Natural killer cell (primary cell): ENCODE measurements at regions not wholly inside any gene's neighbourhood (a gene's known extent, or its start where the extent isn't known, plus 50 kb on each side); places are given as distances from the start of the nearest gene placed in this dataset.

ENCODE experiments used
- ATAC-seq, 3 donors: fragments of 150-1000 bp in 2 of 3; fragments of 200-7000 bp in 1 of 3; cut with Tn5 transposase; 1 replicate in 1 of 3; 2 replicates in 2 of 3; pipeline ENCODE4 v1.10.0; 2021; ENCODE audit warnings: mild to moderate bottlenecking in 2 of 3, moderate library complexity in 2 of 3
- DNase-seq, 2 donors: peaks; one replicate each; pipeline versions ENCODE4 v3.0.0 to v3.0.0-alpha.2; 2013 to 2021; ENCODE audit warnings: mixed read lengths in 1 of 2
- H3K27ac ChIP-seq: one replicate; pipeline ENCODE4 v1.5.1; 2013; ENCODE audit warnings: mild to moderate bottlenecking, low read length
- H3K27me3 ChIP-seq: one replicate; pipeline ENCODE4 v1.6.1; 2013; ENCODE audit warnings: low read length; ENCODE audit not compliant: control insufficient read depth, insufficient read depth
- H3K36me3 ChIP-seq: one replicate; pipeline ENCODE4 v1.6.1; 2013; ENCODE audit warnings: low read length; ENCODE audit not compliant: control insufficient read depth, insufficient read depth
- H3K4me1 ChIP-seq: one replicate; pipeline ENCODE4 v1.6.1; 2013; ENCODE audit warnings: low read length; ENCODE audit not compliant: control insufficient read depth, insufficient read depth
- H3K4me3 ChIP-seq: one replicate; pipeline ENCODE4 v1.5.1; 2013; ENCODE audit warnings: low read length
- H3K9me3 ChIP-seq: one replicate; pipeline ENCODE4 v1.6.1; 2013; ENCODE audit warnings: low read length; ENCODE audit not compliant: control insufficient read depth, insufficient read depth
- H3K27ac Mint-ChIP-seq, 2 donors: one replicate each; pipeline ENCODE4 v1.8.0; 2022; ENCODE audit warnings: mild to moderate bottlenecking in 2 of 2, mixed read lengths in 2 of 2, moderate library complexity in 1 of 2
- H3K27me3 Mint-ChIP-seq, 2 donors: one replicate each; pipeline ENCODE4 v1.8.0; 2022; ENCODE audit warnings: low read depth in 2 of 2, mixed read lengths in 2 of 2
- H3K36me3 Mint-ChIP-seq: one replicate; pipeline ENCODE4 v1.8.0; 2022; ENCODE audit warnings: mixed read lengths
- H3K4me1 Mint-ChIP-seq, 2 donors: one replicate each; pipeline ENCODE4 v1.8.0; 2022; ENCODE audit warnings: mixed read lengths in 2 of 2
- H3K4me3 Mint-ChIP-seq: one replicate; pipeline ENCODE4 v1.8.0; 2022; ENCODE audit warnings: mild to moderate bottlenecking, moderate library complexity, mixed read lengths
- H3K9me3 Mint-ChIP-seq, 2 donors: one replicate each; pipeline ENCODE4 v1.8.0; 2022; ENCODE audit warnings: mixed read lengths in 2 of 2
- WGBS: methylation state at CpG from one replicate; pipeline ENCODE4 v1.1.7; 2013; ENCODE audit warnings: missing lambda C conversion rate; ENCODE audit not compliant: insufficient coverage; 5-methylcytosine and 5-hydroxymethylcytosine counted together
- intact Hi-C: fragments of 100-400 bp; cut with micrococcal nuclease; formaldehyde crosslinking; loops from one replicate; pipeline ENCODE4 v1.14.2; 2022
- TF ChIP-seq, protein P1 (sequence below): fragments of 200-600 bp; IDR thresholded peaks from one replicate; pipeline ENCODE4 v1.8.0; 2022; ENCODE audit warnings: antibody characterized with exemption

DNA sequence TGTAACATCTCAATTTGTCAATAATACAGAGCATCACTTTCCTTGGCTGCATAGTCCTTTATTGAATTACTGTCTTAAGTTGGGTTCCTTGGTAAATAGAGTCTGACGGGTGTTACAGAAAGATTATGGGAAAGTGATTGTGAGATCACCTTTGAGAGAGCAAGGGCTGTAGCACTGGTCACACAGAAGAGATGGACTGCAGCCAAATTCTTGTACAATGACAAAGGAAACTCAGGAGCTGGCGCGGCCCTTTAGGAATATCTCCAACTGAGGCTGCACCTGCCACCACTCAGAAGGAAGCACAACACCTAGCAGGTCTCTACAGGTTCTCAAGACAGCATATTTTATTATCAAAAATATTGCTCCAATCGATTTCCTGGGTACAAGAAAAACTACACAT, 350.0 kb upstream of the ISL1 start:
- H3K36me3 ChIP-seq: no peaks in the 10 kb centered on the region
- no peak overlapping the region for H3K27ac Mint-ChIP-seq
- H3K4me1 Mint-ChIP-seq: no peaks in the 10 kb centered on the region
- H3K27ac ChIP-seq: no peak overlapping the region
- H3K4me1 ChIP-seq: no peaks in the 10 kb centered on the region
- TF ChIP-seq, protein P1, sequence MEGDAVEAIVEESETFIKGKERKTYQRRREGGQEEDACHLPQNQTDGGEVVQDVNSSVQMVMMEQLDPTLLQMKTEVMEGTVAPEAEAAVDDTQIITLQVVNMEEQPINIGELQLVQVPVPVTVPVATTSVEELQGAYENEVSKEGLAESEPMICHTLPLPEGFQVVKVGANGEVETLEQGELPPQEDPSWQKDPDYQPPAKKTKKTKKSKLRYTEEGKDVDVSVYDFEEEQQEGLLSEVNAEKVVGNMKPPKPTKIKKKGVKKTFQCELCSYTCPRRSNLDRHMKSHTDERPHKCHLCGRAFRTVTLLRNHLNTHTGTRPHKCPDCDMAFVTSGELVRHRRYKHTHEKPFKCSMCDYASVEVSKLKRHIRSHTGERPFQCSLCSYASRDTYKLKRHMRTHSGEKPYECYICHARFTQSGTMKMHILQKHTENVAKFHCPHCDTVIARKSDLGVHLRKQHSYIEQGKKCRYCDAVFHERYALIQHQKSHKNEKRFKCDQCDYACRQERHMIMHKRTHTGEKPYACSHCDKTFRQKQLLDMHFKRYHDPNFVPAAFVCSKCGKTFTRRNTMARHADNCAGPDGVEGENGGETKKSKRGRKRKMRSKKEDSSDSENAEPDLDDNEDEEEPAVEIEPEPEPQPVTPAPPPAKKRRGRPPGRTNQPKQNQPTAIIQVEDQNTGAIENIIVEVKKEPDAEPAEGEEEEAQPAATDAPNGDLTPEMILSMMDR: no peak
- 81% methylated on average over 4 of the region's 4 CpGs for WGBS
- H3K4me3 ChIP-seq: no peak overlapping the region
- H3K27me3 ChIP-seq: no peaks in the 10 kb centered on the region
- peaks cover 9 to 10% of the 10 kb centered on the region in 2 donors for H3K9me3 Mint-ChIP-seq
- H3K36me3 Mint-ChIP-seq: no peaks in the 10 kb centered on the region
- H3K27me3 Mint-ChIP-seq: no peaks in the 10 kb centered on the region
- H3K9me3 ChIP-seq: no peaks in the 10 kb centered on the region
- no peak overlapping the region for H3K4me3 Mint-ChIP-seq
- no peak for ATAC-seq
- DNase-seq: no peak
- intact Hi-C loops: no loop called here

DNA sequence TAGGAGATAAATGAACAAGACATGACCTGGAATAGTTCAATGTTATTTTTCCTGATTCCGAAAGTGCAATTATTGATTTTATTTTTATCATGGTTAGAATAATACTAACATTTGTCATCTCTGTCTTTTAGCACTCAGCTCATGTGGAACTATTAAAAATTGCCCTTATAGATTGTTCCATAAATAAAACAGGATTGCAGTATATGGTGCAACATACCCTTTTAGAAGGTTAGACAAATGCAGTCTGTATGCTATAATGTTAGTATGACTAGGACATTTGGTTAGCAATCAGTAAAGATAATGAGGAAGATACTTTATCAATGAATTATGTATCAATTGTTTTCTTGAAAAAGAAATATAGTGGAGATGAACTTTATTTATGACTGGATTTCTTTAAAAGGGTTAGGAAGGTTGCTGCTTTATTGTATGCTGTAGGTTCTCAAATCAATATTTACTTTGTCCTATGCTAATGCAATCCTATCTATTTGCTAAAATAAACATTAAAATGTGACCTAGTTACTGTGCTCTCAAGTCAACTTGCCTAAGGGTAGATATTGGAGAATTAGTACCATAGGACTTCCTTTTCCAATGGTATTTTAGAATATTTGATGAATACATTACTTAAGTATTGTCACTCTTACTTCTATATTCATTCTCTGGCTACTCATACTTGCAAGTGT, 348.9 kb upstream of the ISL1 start:
- no peaks in the 10 kb centered on the region for H3K27me3 Mint-ChIP-seq
- ATAC-seq (no peak), DNase-seq (no peak)
- Histone ChIP-seq H3K4me1 (no peaks in the 10 kb centered on the region), H3K36me3 (no peaks in the 10 kb centered on the region), H3K27ac (no peak overlapping the region), H3K9me3 (no peaks in the 10 kb centered on the region), H3K4me3 (no peak overlapping the region), H3K27me3 (no peaks in the 10 kb centered on the region)
- no peaks in the 10 kb centered on the region for H3K4me1 Mint-ChIP-seq
- no peak overlapping the region for H3K27ac Mint-ChIP-seq
- intact Hi-C loops: no loop called here
- H3K9me3 Mint-ChIP-seq: peaks cover 6% of the 10 kb centered on the region in 2 donors
- no peaks in the 10 kb centered on the region for H3K36me3 Mint-ChIP-seq
- H3K4me3 Mint-ChIP-seq: no peak overlapping the region
- TF ChIP-seq, protein P1: no peak
- no CpG with 5 or more reads among the region's 1 CpG for WGBS

DNA sequence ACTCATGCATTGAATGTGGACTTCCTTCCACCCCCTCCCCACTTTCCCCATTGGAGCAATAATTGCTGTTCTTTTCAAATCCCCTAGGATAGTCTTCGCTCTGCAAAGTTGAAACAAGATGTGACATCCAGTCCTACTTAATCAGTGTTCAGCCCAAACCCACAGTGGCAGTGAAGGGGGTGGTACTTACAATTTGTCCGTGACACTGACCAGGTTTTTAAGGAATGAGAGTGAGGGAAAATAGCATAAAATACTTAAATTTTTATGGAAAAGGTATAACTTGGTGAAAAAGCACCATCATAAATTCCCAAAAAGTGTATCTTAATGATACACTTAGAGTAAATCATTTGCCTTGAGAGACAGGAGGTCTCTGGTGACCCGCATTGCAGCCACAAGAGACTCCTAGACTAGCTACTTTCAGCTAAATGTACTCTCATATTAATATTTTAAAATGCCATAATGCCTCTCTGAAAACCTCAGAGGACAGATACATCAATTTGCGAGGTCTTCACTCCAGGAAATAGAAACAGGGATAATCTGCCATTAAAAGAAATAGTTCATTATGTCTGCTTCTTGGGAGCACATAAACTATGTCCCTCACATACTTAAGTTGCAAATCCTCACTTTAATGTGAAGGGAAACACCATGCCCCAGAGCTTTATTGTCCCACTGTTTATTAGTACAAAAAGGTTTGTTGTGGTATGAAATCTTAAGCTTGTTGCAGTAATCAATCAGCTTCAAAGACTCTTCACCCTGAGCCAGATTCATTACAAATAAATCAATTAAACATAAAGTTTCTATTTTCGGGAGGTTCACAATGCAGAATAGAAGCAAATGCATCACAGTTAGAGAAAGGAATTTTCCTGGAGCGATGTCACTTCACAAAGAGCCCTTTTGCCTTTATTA, 343.6 kb upstream of the ISL1 start:
- Histone ChIP-seq H3K4me1 (no peaks in the 10 kb centered on the region), H3K27ac (no peak overlapping the region), H3K36me3 (no peaks in the 10 kb centered on the region), H3K4me3 (no peak overlapping the region), H3K27me3 (no peaks in the 10 kb centered on the region), H3K9me3 (no peaks in the 10 kb centered on the region)
- Mint-ChIP-seq H3K36me3 (no peaks in the 10 kb centered on the region), H3K4me3 (no peak overlapping the region), H3K4me1 (no peaks in the 10 kb centered on the region), H3K9me3 (peaks cover 0 to 5% of the 10 kb centered on the region in 2 donors), H3K27me3 (no peaks in the 10 kb centered on the region), H3K27ac (no peak overlapping the region)
- TF ChIP-seq, protein P1: no peak
- 77% methylated on average over 5 of the region's 6 CpGs for WGBS
- DNase-seq: no peak
- intact Hi-C loops: no loop called here
- no peak for ATAC-seq
